ENCODE measurements at regions not wholly inside any gene's neighbourhood (a gene's known extent, or its start where the extent isn't known, plus 50 kb on each side); places are given as distances from the start of the nearest gene placed in this dataset.

DNA sequence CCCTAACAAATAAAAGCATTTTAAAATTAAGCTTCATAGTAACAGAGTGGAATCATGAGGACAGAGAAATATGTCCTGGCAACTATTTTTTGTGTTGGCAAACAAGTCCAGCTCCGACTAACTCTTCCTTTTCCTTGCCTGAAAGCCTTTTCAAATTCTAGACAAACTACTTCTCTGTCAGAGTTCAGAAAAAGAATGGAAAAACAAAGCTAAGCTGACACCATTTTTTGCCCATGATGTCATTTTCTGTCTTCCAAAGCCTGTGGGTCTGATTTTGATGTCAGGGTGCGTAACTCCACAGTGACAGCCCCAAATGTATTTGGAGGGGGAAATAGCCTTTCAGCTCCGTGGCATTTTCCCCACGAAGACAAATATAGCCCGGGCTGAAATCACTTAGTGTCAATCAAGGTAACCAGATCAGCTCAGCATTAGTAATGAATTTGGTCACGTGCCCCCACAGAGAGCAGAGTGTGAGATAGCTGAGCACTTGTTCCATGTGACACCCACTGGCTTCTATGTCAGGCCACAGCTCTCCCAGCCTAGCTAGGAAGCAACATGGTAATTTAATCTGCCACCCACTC lies 233.0 kb upstream of the SIX2 start:
- Histone ChIP-seq H3K4me3 (ENCODE audit: low read length) (no peak overlapping the region), H3K9me3 (ENCODE audit: control insufficient read depth in 2 of 3, low read length in 3 of 3) (no peaks in the 10 kb centered on the region), H3K36me3 (ENCODE audit: control insufficient read depth in 2 of 3, insufficient read depth in 3 of 3, low read length in 3 of 3) (no peaks in the 10 kb centered on the region), H3K27me3 (ENCODE audit: control insufficient read depth in 2 of 2, insufficient read depth in 2 of 2, low read length in 2 of 2) (no peaks in the 10 kb centered on the region), H3K27ac (ENCODE audit: low read depth, low read length) (no peak overlapping the region), H3K4me1 (ENCODE audit: control insufficient read depth in 2 of 2, insufficient read depth in 2 of 2, low read length in 2 of 2) (no peaks in the 10 kb centered on the region)
- DNase-seq (no peak), ATAC-seq (no peak)
- CTCF ChIA-PET: no interaction called here
- intact Hi-C loops (cut with micrococcal nuclease): no loop called here
- H3K4me3 Mint-ChIP-seq: no peak overlapping the region
- no peaks in the 10 kb centered on the region for H3K9me3 Mint-ChIP-seq
- peaks cover 0 to 5% (median 0%) of the 10 kb centered on the region in 7 donors for H3K4me1 Mint-ChIP-seq
- H3K27ac Mint-ChIP-seq: no peak overlapping the region
- peaks cover 0 to 30% (median 18%) of the 10 kb centered on the region in 5 donors for H3K27me3 Mint-ChIP-seq
- POLR2A ChIA-PET: no interaction called here
- H3K36me3 Mint-ChIP-seq: no peaks in the 10 kb centered on the region

DNA sequence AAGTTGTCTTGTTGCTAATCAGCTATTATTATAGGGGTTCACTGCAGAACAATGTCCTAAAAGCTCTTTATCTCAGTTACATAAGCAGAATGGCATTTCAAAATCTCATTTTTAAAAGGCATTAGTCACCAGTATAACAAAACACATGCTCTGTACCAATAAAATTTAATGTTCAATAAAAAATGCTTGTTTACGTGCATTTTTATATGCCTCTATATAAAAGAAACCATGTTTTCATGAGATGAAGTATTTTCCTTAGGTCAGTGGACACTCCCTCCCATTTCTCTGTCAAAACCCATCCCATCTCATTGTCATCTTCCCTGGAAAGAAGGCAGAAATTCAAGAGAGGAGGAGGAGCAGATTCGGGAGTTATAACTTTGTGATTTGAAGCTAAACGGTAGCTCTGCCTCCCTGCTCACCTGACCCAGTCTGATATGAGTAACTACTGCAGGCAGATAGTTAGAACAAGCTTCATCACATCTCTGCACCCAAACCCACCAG lies 231.9 kb upstream of the SIX2 start:
- Histone ChIP-seq H3K27me3 (ENCODE audit: control insufficient read depth in 2 of 2, insufficient read depth in 2 of 2, low read length in 2 of 2) (no peaks in the 10 kb centered on the region), H3K4me1 (ENCODE audit: control insufficient read depth in 2 of 2, insufficient read depth in 2 of 2, low read length in 2 of 2) (no peaks in the 10 kb centered on the region), H3K36me3 (ENCODE audit: control insufficient read depth in 2 of 3, insufficient read depth in 3 of 3, low read length in 3 of 3) (no peaks in the 10 kb centered on the region), H3K9me3 (ENCODE audit: control insufficient read depth in 2 of 3, low read length in 3 of 3) (no peaks in the 10 kb centered on the region), H3K4me3 (ENCODE audit: low read length) (no peak overlapping the region), H3K27ac (ENCODE audit: low read depth, low read length) (no peak overlapping the region)
- no peaks in the 10 kb centered on the region for H3K9me3 Mint-ChIP-seq
- peaks cover 0 to 5% (median 0%) of the 10 kb centered on the region in 7 donors for H3K4me1 Mint-ChIP-seq
- intact Hi-C loops (cut with micrococcal nuclease): no loop called here
- ChIA-PET POLR2A (no interaction called here), CTCF (no interaction called here)
- H3K27ac Mint-ChIP-seq: no peak overlapping the region
- ATAC-seq (no peak), DNase-seq (no peak)
- H3K27me3 Mint-ChIP-seq: peaks cover 0 to 39% (median 19%) of the 10 kb centered on the region in 5 donors
- no peaks in the 10 kb centered on the region for H3K36me3 Mint-ChIP-seq
- no peak overlapping the region for H3K4me3 Mint-ChIP-seq

DNA sequence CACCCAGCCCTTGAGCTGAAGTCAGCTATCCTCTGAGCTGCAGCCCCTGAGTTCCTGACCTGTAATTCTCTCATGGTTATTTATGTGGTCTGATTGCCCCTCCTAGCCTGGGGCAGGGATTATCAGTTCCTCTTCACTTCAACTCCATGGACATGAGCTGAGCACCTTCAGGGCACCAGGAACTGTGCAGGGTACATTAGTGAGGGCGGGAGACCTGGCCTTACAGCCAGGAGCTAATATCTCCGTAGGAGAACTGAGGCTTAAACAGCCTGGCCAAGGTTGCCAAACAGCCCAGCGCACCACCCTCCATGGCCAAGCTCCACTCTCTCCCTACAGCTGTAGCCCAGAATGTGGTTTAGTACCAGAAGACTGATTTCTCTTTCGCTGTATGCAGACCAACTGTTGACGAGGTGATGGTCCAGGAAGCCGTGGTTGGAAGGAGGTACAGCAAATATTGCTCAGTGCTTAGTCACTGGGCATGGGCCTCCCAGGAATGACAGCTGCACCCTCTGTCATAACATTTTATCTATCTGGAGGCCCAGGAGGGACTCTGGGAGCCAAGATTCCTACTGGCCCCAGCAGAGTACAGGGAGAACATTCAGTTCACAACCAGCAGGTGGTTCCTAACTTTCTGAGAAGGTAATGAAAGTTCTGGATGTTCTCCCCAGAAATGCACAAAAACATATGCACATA lies 228.7 kb upstream of the SIX2 start:
- CTCF ChIA-PET: no interaction called here
- DNase-seq (no peak), ATAC-seq (peak; percentile 14)
- H3K9me3 ChIP-seq (ENCODE audit: control insufficient read depth in 2 of 3, low read length in 3 of 3): no peaks in the 10 kb centered on the region
- H3K27ac Mint-ChIP-seq: no peak overlapping the region
- H3K36me3 Mint-ChIP-seq: no peaks in the 10 kb centered on the region
- intact Hi-C loops (cut with micrococcal nuclease): no loop called here
- H3K4me1 Mint-ChIP-seq: peaks cover 0 to 5% (median 0%) of the 10 kb centered on the region in 7 donors
- H3K4me3 Mint-ChIP-seq: no peak overlapping the region
- H3K9me3 Mint-ChIP-seq: peaks cover 0 to 4% (median 0%) of the 10 kb centered on the region in 11 donors
- no peaks in the 10 kb centered on the region for H3K4me1 ChIP-seq (ENCODE audit: control insufficient read depth in 2 of 2, insufficient read depth in 2 of 2, low read length in 2 of 2)
- POLR2A ChIA-PET: no interaction called here
- no peaks in the 10 kb centered on the region for H3K36me3 ChIP-seq (ENCODE audit: control insufficient read depth in 2 of 3, insufficient read depth in 3 of 3, low read length in 3 of 3)
- no peak overlapping the region for H3K4me3 ChIP-seq (ENCODE audit: low read length)
- peaks cover 0 to 41% (median 33%) of the 10 kb centered on the region in 5 donors for H3K27me3 Mint-ChIP-seq
- H3K27me3 ChIP-seq (ENCODE audit: control insufficient read depth in 2 of 2, insufficient read depth in 2 of 2, low read length in 2 of 2): no peaks in the 10 kb centered on the region
- no peak overlapping the region for H3K27ac ChIP-seq (ENCODE audit: low read depth, low read length)

DNA sequence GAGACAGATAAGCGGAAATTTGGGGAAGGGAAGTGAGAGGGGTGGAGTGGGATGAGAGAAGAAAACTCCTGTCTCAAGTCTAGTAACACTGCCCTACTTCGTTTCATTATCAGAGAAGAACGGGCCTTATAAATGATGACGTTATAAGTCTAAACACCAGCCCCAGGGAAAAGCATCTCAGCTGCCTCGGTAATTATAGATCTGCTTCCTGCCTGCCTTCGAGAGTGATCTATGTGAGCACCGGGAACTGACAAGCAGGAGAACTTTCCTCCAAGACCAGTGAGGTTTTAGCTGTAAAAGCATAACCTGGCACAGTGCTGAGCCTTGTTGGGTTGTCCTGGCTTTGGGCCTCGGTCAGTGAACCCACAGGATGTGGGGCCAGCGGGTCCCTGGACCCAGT lies 227.9 kb upstream of the SIX2 start:
- Mint-ChIP-seq H3K4me3 (no peak overlapping the region), H3K27ac (no peak overlapping the region), H3K9me3 (peaks cover 0 to 4% (median 0%) of the 10 kb centered on the region in 11 donors), H3K27me3 (peaks cover 0 to 41% (median 33%) of the 10 kb centered on the region in 5 donors), H3K36me3 (no peaks in the 10 kb centered on the region), H3K4me1 (peaks cover 0 to 5% (median 0%) of the 10 kb centered on the region in 7 donors)
- DNase-seq (no peak), ATAC-seq (no peak)
- H3K36me3 ChIP-seq (ENCODE audit: control insufficient read depth in 2 of 3, insufficient read depth in 3 of 3, low read length in 3 of 3): no peaks in the 10 kb centered on the region
- no peaks in the 10 kb centered on the region for H3K27me3 ChIP-seq (ENCODE audit: control insufficient read depth in 2 of 2, insufficient read depth in 2 of 2, low read length in 2 of 2)
- H3K9me3 ChIP-seq (ENCODE audit: control insufficient read depth in 2 of 3, low read length in 3 of 3): no peaks in the 10 kb centered on the region
- ChIA-PET POLR2A (no interaction called here), CTCF (no interaction called here)
- H3K27ac ChIP-seq (ENCODE audit: low read depth, low read length): no peak overlapping the region
- intact Hi-C loops (cut with micrococcal nuclease): no loop called here
- H3K4me3 ChIP-seq (ENCODE audit: low read length): no peak overlapping the region
- H3K4me1 ChIP-seq (ENCODE audit: control insufficient read depth in 2 of 2, insufficient read depth in 2 of 2, low read length in 2 of 2): no peaks in the 10 kb centered on the region

DNA sequence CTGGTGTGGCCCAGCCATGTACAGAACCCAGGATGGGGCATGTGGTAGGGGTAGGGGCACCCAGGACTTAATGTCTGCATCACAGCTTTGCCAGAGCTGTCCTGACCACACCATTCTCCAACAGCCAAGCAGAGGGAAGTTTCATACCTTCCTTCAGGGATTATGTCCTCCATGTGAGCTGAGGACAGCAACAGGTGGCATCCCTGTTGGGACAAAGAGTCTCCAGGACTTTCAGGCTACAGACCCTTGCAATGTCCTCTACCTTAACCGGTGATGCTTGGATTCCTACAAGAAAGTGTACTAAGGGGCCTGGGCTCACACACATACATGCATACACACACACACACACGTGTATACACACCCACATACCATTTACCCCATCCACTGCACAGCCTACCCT lies 227.0 kb upstream of the SIX2 start:
- H3K4me1 ChIP-seq (ENCODE audit: control insufficient read depth in 2 of 2, insufficient read depth in 2 of 2, low read length in 2 of 2): no peaks in the 10 kb centered on the region
- Mint-ChIP-seq H3K27me3 (peaks cover 1 to 43% (median 33%) of the 10 kb centered on the region in 5 donors), H3K4me3 (no peak overlapping the region), H3K4me1 (peaks cover 0 to 5% (median 0%) of the 10 kb centered on the region in 7 donors), H3K27ac (no peak overlapping the region), H3K9me3 (peaks cover 0 to 4% (median 0%) of the 10 kb centered on the region in 11 donors), H3K36me3 (no peaks in the 10 kb centered on the region)
- H3K36me3 ChIP-seq (ENCODE audit: control insufficient read depth in 2 of 3, insufficient read depth in 3 of 3, low read length in 3 of 3): no peaks in the 10 kb centered on the region
- no peak for DNase-seq
- no peaks in the 10 kb centered on the region for H3K9me3 ChIP-seq (ENCODE audit: control insufficient read depth in 2 of 3, low read length in 3 of 3)
- ChIA-PET CTCF (no interaction called here), POLR2A (no interaction called here)
- intact Hi-C loops (cut with micrococcal nuclease): no loop called here
- ATAC-seq: no peak
- no peaks in the 10 kb centered on the region for H3K27me3 ChIP-seq (ENCODE audit: control insufficient read depth in 2 of 2, insufficient read depth in 2 of 2, low read length in 2 of 2)
- no peak overlapping the region for H3K27ac ChIP-seq (ENCODE audit: low read depth, low read length)
- no peak overlapping the region for H3K4me3 ChIP-seq (ENCODE audit: low read length)

DNA sequence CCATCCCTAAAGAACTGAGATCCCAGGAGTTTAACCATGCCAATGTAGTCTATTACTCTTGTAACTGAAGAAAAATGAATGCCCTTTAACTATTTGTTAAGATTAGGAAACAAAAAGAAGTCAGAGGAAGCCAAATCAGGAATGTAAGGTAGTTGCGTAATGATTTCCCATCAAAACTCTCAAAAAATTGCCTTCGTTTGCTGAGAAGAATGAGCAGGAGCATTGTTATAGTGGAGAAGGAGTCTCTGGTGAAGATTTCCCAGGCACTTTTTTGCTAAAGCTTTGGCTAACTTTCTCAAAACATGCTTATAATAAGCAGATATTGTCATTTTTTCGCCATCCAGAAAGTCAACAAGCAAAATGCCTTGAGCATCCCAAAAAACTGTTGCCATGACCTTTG lies 224.0 kb upstream of the SIX2 start:
- H3K4me3 Mint-ChIP-seq: no peak overlapping the region
- H3K9me3 ChIP-seq (ENCODE audit: control insufficient read depth in 2 of 3, low read length in 3 of 3): no peaks in the 10 kb centered on the region
- no peaks in the 10 kb centered on the region for H3K4me1 ChIP-seq (ENCODE audit: control insufficient read depth in 2 of 2, insufficient read depth in 2 of 2, low read length in 2 of 2)
- H3K36me3 ChIP-seq (ENCODE audit: control insufficient read depth in 2 of 3, insufficient read depth in 3 of 3, low read length in 3 of 3): no peaks in the 10 kb centered on the region
- H3K27ac Mint-ChIP-seq: no peak overlapping the region
- ChIA-PET CTCF (no interaction called here), POLR2A (no interaction called here)
- DNase-seq: no peak
- no peak overlapping the region for H3K27ac ChIP-seq (ENCODE audit: low read depth, low read length)
- peaks cover 0 to 4% (median 0%) of the 10 kb centered on the region in 11 donors for H3K9me3 Mint-ChIP-seq
- no peaks in the 10 kb centered on the region for H3K36me3 Mint-ChIP-seq
- ATAC-seq: no peak
- H3K4me3 ChIP-seq (ENCODE audit: low read length): no peak overlapping the region
- H3K27me3 ChIP-seq (ENCODE audit: control insufficient read depth in 2 of 2, insufficient read depth in 2 of 2, low read length in 2 of 2): no peaks in the 10 kb centered on the region
- peaks cover 0 to 5% (median 0%) of the 10 kb centered on the region in 7 donors for H3K4me1 Mint-ChIP-seq
- H3K27me3 Mint-ChIP-seq: peaks cover 11 to 37% (median 28%) of the 10 kb centered on the region in 5 donors
- intact Hi-C loops (cut with micrococcal nuclease): no loop called here

DNA sequence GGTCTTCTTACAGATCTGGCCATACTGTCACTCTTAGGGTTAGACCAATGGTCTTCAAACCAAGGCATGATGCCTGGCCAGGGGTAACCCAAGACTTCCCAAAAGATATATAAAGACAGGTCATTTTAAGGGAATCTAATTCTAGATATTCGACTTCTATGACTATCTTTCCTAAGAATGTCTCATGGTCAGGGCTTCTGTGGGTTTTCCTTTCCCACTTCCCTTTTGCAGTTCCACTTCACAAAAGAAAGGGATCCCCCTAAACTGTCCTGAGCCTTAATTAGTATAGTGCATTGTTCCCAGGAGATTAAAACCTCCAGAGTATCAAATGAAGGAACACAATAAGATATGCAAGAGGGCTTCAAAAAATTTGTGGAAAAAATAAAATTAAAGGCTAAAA lies 223.6 kb upstream of the SIX2 start:
- no peaks in the 10 kb centered on the region for H3K36me3 Mint-ChIP-seq
- peaks cover 0 to 7% (median 2%) of the 10 kb centered on the region in 11 donors for H3K9me3 Mint-ChIP-seq
- Histone ChIP-seq H3K4me3 (ENCODE audit: low read length) (no peak overlapping the region), H3K4me1 (ENCODE audit: control insufficient read depth in 2 of 2, insufficient read depth in 2 of 2, low read length in 2 of 2) (no peaks in the 10 kb centered on the region), H3K9me3 (ENCODE audit: control insufficient read depth in 2 of 3, low read length in 3 of 3) (no peaks in the 10 kb centered on the region), H3K27me3 (ENCODE audit: control insufficient read depth in 2 of 2, insufficient read depth in 2 of 2, low read length in 2 of 2) (no peaks in the 10 kb centered on the region), H3K36me3 (ENCODE audit: control insufficient read depth in 2 of 3, insufficient read depth in 3 of 3, low read length in 3 of 3) (no peaks in the 10 kb centered on the region), H3K27ac (ENCODE audit: low read depth, low read length) (no peak overlapping the region)
- no peak overlapping the region for H3K27ac Mint-ChIP-seq
- intact Hi-C loops (cut with micrococcal nuclease): no loop called here
- no peak for DNase-seq
- ATAC-seq: no peak
- H3K4me3 Mint-ChIP-seq: no peak overlapping the region
- ChIA-PET POLR2A (no interaction called here), CTCF (no interaction called here)
- peaks cover 11 to 42% (median 23%) of the 10 kb centered on the region in 5 donors for H3K27me3 Mint-ChIP-seq
- peaks cover 0 to 4% (median 0%) of the 10 kb centered on the region in 7 donors for H3K4me1 Mint-ChIP-seq
